ENCODE measurements at regions not wholly inside any gene's neighbourhood (a gene's known extent, or its start where the extent isn't known, plus 50 kb on each side); places are given as distances from the start of the nearest gene placed in this dataset.

GRCh38 chr10:108454224-108454623, 1289.7 kb upstream of the SORCS1 start:
- no peak for DNase-seq

GRCh38 chr10:108453166-108453565, 1288.7 kb upstream of the SORCS1 start:
- DNase-seq = no peak

- DNase-seq = no peak
Observed at GRCh38 chr10:108452533-108452932, 1288.0 kb upstream of the SORCS1 start.

GRCh38 chr10:108450280-108450679, 1285.8 kb upstream of the SORCS1 start:
- no peak for DNase-seq

GRCh38 chr10:108445746-108446145, 1281.2 kb upstream of the SORCS1 start:
- DNase-seq = no peak

- no peak for DNase-seq
Observed at GRCh38 chr10:108443636-108444035, 1279.1 kb upstream of the SORCS1 start.

- no peak for DNase-seq
Observed at GRCh38 chr10:108439397-108439796, 1274.9 kb upstream of the SORCS1 start.

- no peak for DNase-seq
Observed at GRCh38 chr10:108436096-108436495, 1271.6 kb upstream of the SORCS1 start.

GRCh38 chr10:108434559-108435252, 1270.2 kb upstream of the SORCS1 start:
- DNase-seq = no peak

- no peak for DNase-seq
Observed at GRCh38 chr10:108427146-108427545, 1262.6 kb upstream of the SORCS1 start.

- DNase-seq = no peak
Observed at GRCh38 chr10:108425283-108425964, 1260.9 kb upstream of the SORCS1 start.

- no peak for DNase-seq
Observed at GRCh38 chr10:108424656-108425055, 1260.2 kb upstream of the SORCS1 start.

GRCh38 chr10:108422286-108422685, 1257.8 kb upstream of the SORCS1 start:
- DNase-seq = no peak

- no peak for DNase-seq
Observed at GRCh38 chr10:108421266-108421665, 1256.8 kb upstream of the SORCS1 start.

GRCh38 chr10:108413954-108414353, 1249.4 kb upstream of the SORCS1 start:
- no peak for DNase-seq

GRCh38 chr10:108412323-108412722, 1247.8 kb upstream of the SORCS1 start:
- no peak for DNase-seq

- DNase-seq = no peak
Observed at GRCh38 chr10:108411894-108412293, 1247.4 kb upstream of the SORCS1 start.

- no peak for DNase-seq
Observed at GRCh38 chr10:108411206-108411605, 1246.7 kb upstream of the SORCS1 start.

- DNase-seq = no peak
Observed at GRCh38 chr10:108410236-108410635, 1245.7 kb upstream of the SORCS1 start.

GRCh38 chr10:108409306-108409705, 1244.8 kb upstream of the SORCS1 start:
- DNase-seq = no peak

GRCh38 chr10:108404155-108404554, 1239.6 kb upstream of the SORCS1 start:
- DNase-seq = no peak

- DNase-seq = no peak
Observed at GRCh38 chr10:108399465-108399864, 1235.0 kb upstream of the SORCS1 start.

GRCh38 chr10:108393089-108393488, 1228.6 kb upstream of the SORCS1 start:
- no peak for DNase-seq

GRCh38 chr10:108392286-108392685, 1227.8 kb upstream of the SORCS1 start:
- DNase-seq = no peak

GRCh38 chr10:108388706-108389105, 1224.2 kb upstream of the SORCS1 start:
- DNase-seq = no peak
